ENCODE measurements at regions not wholly inside any gene's neighbourhood (a gene's known extent, or its start where the extent isn't known, plus 50 kb on each side); places are given as distances from the start of the nearest gene placed in this dataset.

- FAIRE-seq (no peak), ATAC-seq (no peak), DNase-seq (ENCODE audit: low spot score) (no peak)
- BruUV-seq (replicated peaks): no TSS peak
- CTCF ChIA-PET (ENCODE audit: low intra/inter-chr PET ratio, low total read pairs): no interaction called here
- H3K36me3 ChIP-seq (replicated peaks in 1 of 2; ENCODE audit: control insufficient read depth in 1 of 2, insufficient read depth in 2 of 2, low read length in 2 of 2): no peaks in the 10 kb centered on the region
- POLR2A ChIA-PET: no interaction called here
- TF ChIP-seq CSRNP1 (CRISPR knock-in tag; IDR thresholded peaks at IDR 0.05): no peak
- no peak for TF ChIP-seq ZNF510 (CRISPR knock-in tag; IDR thresholded peaks at IDR 0.05; ENCODE audit: low read depth)
- no peak for TF ChIP-seq FOSL2 (CRISPR knock-in tag; IDR thresholded peaks at IDR 0.05)
- TF ChIP-seq TMF1 (CRISPR knock-in tag; IDR thresholded peaks at IDR 0.05; ENCODE audit: low read depth): no peak
- no peak for TF ChIP-seq TAF15 (IDR thresholded peaks at IDR 0.05; ENCODE audit: low read depth, low read length, poor library complexity, severe bottlenecking)
- no peak for TF ChIP-seq RERE (CRISPR knock-in tag; IDR thresholded peaks at IDR 0.05; ENCODE audit: low read depth)
- no peak for TF ChIP-seq ZNF768 (CRISPR knock-in tag; IDR thresholded peaks at IDR 0.05)
- TF ChIP-seq THYN1 (CRISPR knock-in tag; IDR thresholded peaks at IDR 0.05; ENCODE audit: borderline replicate concordance, low read depth): no peak
- no peak for TF ChIP-seq NFAT5 (CRISPR knock-in tag; IDR thresholded peaks at IDR 0.05)
- no peaks in the 10 kb centered on the region for H3K79me2 ChIP-seq (ENCODE audit: insufficient read depth, low read length)
- no peak overlapping the region for H3K27ac ChIP-seq (ENCODE audit: extremely low read length, insufficient read depth, low read length)
- no peaks in the 10 kb centered on the region for H3K9me3 ChIP-seq (ENCODE audit: low read length)
- H4K20me1 ChIP-seq (ENCODE audit: insufficient read depth, low read length): no peaks in the 10 kb centered on the region
- no peak overlapping the region for H3K4me3 ChIP-seq (replicated peaks in 1 of 3; ENCODE audit: insufficient read depth in 1 of 3, low read depth in 2 of 3, low read length in 3 of 3)
- no peaks in the 10 kb centered on the region for H3K4me1 ChIP-seq (ENCODE audit: insufficient read depth, low read length)
- intact Hi-C loops (cut with micrococcal nuclease; ENCODE audit: unreplicated experiment) (no loop called here), in situ Hi-C loops (cut with HindIII; ENCODE audit: extremely low pct_ligation_motif_present, low pct_unique_long_range_greater_than_20kb) (no loop called here)
- no peak overlapping the region for H2AFZ ChIP-seq (ENCODE audit: low read length)
- no peak overlapping the region for H3K4me2 ChIP-seq (ENCODE audit: low read depth, low read length)
- H3K9ac ChIP-seq (ENCODE audit: insufficient read depth, low read depth, low read length): no peak overlapping the region
- no peaks in the 10 kb centered on the region for H3K27me3 ChIP-seq (ENCODE audit: control insufficient read depth in 1 of 2, insufficient read depth in 2 of 2, low read length in 2 of 2)
Measured at GRCh38 chr4:132860976-132861375, 288.1 kb upstream of the PCDH10 start.

Data from HepG2 (cell line).